ENCODE measurements at regions not wholly inside any gene's neighbourhood (a gene's known extent, or its start where the extent isn't known, plus 50 kb on each side); places are given as distances from the start of the nearest gene placed in this dataset.
"Not testable (repeated sequence)": the region's sequence is repeated elsewhere in the genome, so short reads cannot be mapped to it uniquely, and the experiment has no call there.

- no peak for TF ChIP-seq CTCF (IDR thresholded peaks at IDR 0.05; ENCODE audit: control extremely low read depth, extremely low read depth, low read depth, missing control alignments)
- CTCF ChIA-PET, result interaction anchor here (1.0 to 1.5 kb wide), 5 partner anchors 10 to 20 kb away, joined by 3 to 5 read pairs (median 4); no protein-coding TSS in a partner anchor
- POLR2A ChIA-PET, result no interaction called here
- no peak for DNase-seq (ENCODE audit: extremely low spot score)
These were observed 80.2 kb upstream of the STK38L start for GRCh38 chr12:27163894-27164293.

- CTCF ChIA-PET, result interaction anchor here (1.0 to 1.5 kb wide), 5 partner anchors 9 to 21 kb away, joined by 3 to 5 read pairs (median 4); no protein-coding TSS in a partner anchor
- no peak for TF ChIP-seq CTCF (IDR thresholded peaks at IDR 0.05; ENCODE audit: control extremely low read depth, extremely low read depth, low read depth, missing control alignments)
- POLR2A ChIA-PET, result no interaction called here
- DNase-seq (ENCODE audit: extremely low spot score), result no peak
These were observed 79.6 kb upstream of the STK38L start for GRCh38 chr12:27164330-27165040.

- CTCF ChIA-PET; DNase-seq (ENCODE audit: extremely low spot score); POLR2A ChIA-PET: not testable (repeated sequence)
These were observed 78.1 kb upstream of the STK38L start for GRCh38 chr12:27165958-27166357.

- DNase-seq (ENCODE audit: extremely low spot score), result not testable (repeated sequence)
- ChIA-PET CTCF (interaction anchor here (1.3 kb wide), 2 partner anchors 12 to 22 kb away, joined by 3 read pairs; no protein-coding TSS in a partner anchor), POLR2A (interaction anchor here (0.6 kb wide), 1 partner anchor 149 kb away, joined by 3 read pairs; the partner anchor contains the start of gene MED21)
These were observed 72.6 kb upstream of the STK38L start for GRCh38 chr12:27171494-27171893.

GRCh38 chr12:27176765-27177164, 67.3 kb upstream of the STK38L start:
- ChIA-PET CTCF (interaction anchor here (1.1 to 1.9 kb wide), 7 partner anchors 12 to 44 kb away, joined by 3 to 5 read pairs (median 4); no protein-coding TSS in a partner anchor), POLR2A (no interaction called here)
- no peak for TF ChIP-seq CTCF (IDR thresholded peaks at IDR 0.05; ENCODE audit: control extremely low read depth, extremely low read depth, low read depth, missing control alignments)
- DNase-seq (ENCODE audit: extremely low spot score), result no peak

- POLR2A ChIA-PET, result no interaction called here
- CTCF ChIA-PET, result interaction anchor here (0.7 to 1.9 kb wide), 7 partner anchors 8 to 35 kb away, joined by 3 to 6 read pairs (median 4); no protein-coding TSS in a partner anchor
- TF ChIP-seq CTCF (IDR thresholded peaks at IDR 0.05; ENCODE audit: control extremely low read depth, extremely low read depth, low read depth, missing control alignments), result no peak
- no peak for DNase-seq (ENCODE audit: extremely low spot score)
These were observed 66.4 kb upstream of the STK38L start for GRCh38 chr12:27177706-27178105.

GRCh38 chr12:27178255-27178654, 65.8 kb upstream of the STK38L start:
- DNase-seq (ENCODE audit: extremely low spot score), result no peak
- ChIA-PET POLR2A (no interaction called here), CTCF (interaction anchor here (1.0 to 2.4 kb wide), 7 partner anchors 9 to 36 kb away, joined by 4 to 12 read pairs (median 6); no protein-coding TSS in a partner anchor)
- TF ChIP-seq CTCF (IDR thresholded peaks at IDR 0.05; ENCODE audit: control extremely low read depth, extremely low read depth, low read depth, missing control alignments), result no peak
